Muscle of back (tissue), 3 donors: ENCODE measurements at regions not wholly inside any gene's neighbourhood (a gene's known extent, or its start where the extent isn't known, plus 50 kb on each side); places are given as distances from the start of the nearest gene placed in this dataset.
A peak's percentile ranks its signal among the peaks of the same experiment; 100 is the strongest.
"Not testable (repeated sequence)": the region's sequence is repeated elsewhere in the genome, so short reads cannot be mapped to it uniquely, and the experiment has no call there.

ENCODE experiments used
- DNase-seq, 3 donors: peaks; one replicate each; pipeline versions ENCODE4 v3.0.0 to v3.0.0-alpha.2; 2013

GRCh38 chr11:129637473-129637872, 178.2 kb upstream of the TMEM45B start:
- no peak for DNase-seq

- DNase-seq = no peak
Measured at GRCh38 chr11:129637983-129638776, 177.5 kb upstream of the TMEM45B start.

- DNase-seq = peak in 1 of 3 donors; percentile 87
Measured at GRCh38 chr11:129639300-129639699, 176.3 kb upstream of the TMEM45B start.

GRCh38 chr11:129640671-129641070, 175.0 kb upstream of the TMEM45B start:
- no peak for DNase-seq

GRCh38 chr11:129643031-129643721, 172.5 kb upstream of the TMEM45B start:
- DNase-seq = no peak

- no peak for DNase-seq
Measured at GRCh38 chr11:129644326-129644725, 171.3 kb upstream of the TMEM45B start.

GRCh38 chr11:129645943-129646342, 169.7 kb upstream of the TMEM45B start:
- no peak for DNase-seq

- DNase-seq = not testable (repeated sequence)
Measured at GRCh38 chr11:129650044-129650443, 165.6 kb upstream of the TMEM45B start.

GRCh38 chr11:129652835-129653234, 162.8 kb upstream of the TMEM45B start:
- no peak for DNase-seq

- DNase-seq = no peak
Measured at GRCh38 chr11:129655247-129655832, 160.3 kb upstream of the TMEM45B start.

GRCh38 chr11:129657866-129658525, 157.7 kb upstream of the TMEM45B start:
- peak in 2 of 3 donors; percentile 12 to 51 for DNase-seq

- no peak for DNase-seq
Measured at GRCh38 chr11:129658526-129658867, 157.2 kb upstream of the TMEM45B start.

- no peak for DNase-seq
Measured at GRCh38 chr11:129680907-129681306, 134.7 kb upstream of the TMEM45B start.

- DNase-seq = no peak
Measured at GRCh38 chr11:129681344-129682114, 134.1 kb upstream of the TMEM45B start.

- no peak for DNase-seq
Measured at GRCh38 chr11:129686269-129686668, 129.4 kb upstream of the TMEM45B start.

GRCh38 chr11:129691142-129691541, 124.5 kb upstream of the TMEM45B start:
- no peak for DNase-seq

- no peak for DNase-seq
Measured at GRCh38 chr11:129694538-129694937, 121.1 kb upstream of the TMEM45B start.

- DNase-seq = no peak
Measured at GRCh38 chr11:129694966-129695365, 120.7 kb upstream of the TMEM45B start.

GRCh38 chr11:129695571-129696308, 119.9 kb upstream of the TMEM45B start:
- peak; percentile 19 to 74 (median 59) for DNase-seq

- DNase-seq = no peak
Measured at GRCh38 chr11:129696309-129696989, 119.2 kb upstream of the TMEM45B start.
